ENCODE measurements at regions not wholly inside any gene's neighbourhood (a gene's known extent, or its start where the extent isn't known, plus 50 kb on each side); places are given as distances from the start of the nearest gene placed in this dataset.
A peak's percentile ranks its signal among the peaks of the same experiment; 100 is the strongest.

DNA sequence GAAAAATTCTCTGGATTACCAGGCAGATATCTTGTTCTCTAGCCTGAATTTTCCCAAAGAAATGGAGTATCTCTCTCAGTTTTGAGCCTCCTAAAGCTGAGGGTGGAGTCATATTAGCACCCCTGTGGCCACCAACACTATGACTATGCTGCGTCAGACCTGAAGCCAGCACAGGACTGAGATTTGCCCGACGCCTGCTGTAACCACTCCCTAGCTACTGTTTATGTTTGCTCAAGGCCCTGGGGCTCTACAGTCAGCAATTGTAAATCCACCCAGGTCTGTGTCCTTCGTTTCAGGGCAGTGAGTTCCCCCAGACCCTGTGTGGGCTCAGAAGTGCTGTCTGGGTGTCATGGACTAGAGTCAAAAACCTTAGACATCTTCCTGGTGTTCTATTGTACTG is 61.4 kb downstream of the ZXDA start:
- DNase-seq: no peak

DNA sequence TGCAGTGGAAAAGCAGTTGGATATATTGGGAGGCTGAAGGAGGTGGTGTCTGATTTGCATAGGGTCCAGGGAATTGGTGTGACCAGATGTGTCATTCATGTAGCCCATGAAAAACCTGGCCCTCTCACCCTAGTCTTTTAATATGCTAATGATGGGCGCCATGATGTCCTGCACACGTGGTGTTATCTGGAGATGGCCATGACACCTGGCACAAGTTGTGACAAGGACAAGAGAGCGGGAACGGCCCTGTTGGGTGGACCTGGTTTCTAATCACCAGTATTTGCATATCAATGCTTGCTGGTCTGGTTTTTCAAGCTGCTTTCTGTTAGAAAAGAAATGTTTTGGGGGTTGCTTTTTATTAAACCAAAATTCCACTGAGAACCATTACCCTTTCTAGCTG is 87.4 kb downstream of the ZXDA start:
- no peak for DNase-seq

DNA sequence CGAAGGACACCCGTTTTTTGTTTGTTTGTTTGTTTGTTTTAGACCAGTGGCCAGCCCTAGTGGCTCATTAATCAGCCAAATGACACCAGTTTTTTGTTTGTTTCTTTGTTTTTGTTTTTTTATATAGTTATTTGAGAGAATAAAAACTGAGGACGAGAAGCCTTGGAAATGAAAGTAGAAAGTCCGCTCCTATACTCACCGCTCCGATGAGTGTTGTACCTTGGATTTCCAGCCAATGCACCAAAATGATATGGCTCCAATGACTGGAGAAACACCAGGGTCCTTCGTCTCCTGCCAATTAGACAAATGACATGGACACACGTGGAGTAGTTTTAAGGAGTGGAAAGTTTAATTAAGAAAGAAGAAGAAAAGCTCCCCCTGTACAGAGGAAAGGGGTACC is 87.9 kb downstream of the ZXDA start:
- DNase-seq: no peak

DNA sequence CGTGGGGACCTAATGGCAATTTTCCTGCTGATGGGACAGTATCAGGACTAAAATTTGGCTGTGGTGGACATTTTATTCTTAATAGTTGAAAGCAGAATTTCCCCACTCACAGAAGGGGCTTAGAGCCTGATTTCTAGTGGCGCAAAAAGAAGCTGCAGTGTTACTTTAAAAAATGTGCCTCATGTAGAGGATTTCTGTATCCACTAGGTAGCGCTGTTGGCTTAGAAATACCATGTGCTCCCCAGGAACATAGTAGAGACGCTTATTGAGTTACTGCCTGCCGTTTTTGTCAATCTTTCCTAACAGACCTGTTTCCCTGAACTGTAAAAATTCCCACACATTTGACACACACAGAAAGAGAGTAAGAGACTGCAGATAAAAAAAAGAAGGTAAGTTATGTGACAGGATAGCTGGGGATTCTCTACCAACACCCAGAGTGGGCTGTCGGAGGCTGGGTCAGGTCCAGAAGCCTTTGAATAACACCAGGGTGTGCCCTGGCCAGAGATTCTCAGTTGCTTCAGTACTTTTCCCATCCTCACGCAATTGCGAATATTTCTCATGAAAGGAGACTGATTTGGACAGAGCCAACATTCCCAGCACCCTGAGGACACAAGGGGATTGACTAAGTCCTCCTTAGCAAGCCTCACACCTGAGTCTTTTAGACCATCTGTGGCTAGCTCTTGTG is 88.4 kb downstream of the ZXDA start:
- peak; percentile 32 for DNase-seq

DNA sequence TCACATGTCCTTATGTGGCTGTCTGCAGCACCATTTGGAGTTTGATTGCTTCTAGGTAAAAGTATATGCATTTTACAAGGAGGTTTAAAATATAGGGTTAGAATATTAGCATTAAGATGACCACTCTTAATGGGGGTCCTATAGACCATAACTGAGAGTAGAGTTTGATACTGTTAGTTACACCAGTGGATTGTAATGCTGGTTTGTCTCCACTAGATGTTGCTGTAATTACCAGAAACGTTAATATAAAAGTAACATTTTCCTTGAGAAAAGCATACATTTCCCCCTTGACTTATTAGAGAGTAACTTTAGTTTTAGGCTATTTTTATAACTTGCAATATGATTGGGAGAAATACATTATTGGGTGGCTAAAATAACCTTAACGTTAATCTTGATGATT is 93.0 kb downstream of the ZXDA start:
- no peak for DNase-seq

DNA sequence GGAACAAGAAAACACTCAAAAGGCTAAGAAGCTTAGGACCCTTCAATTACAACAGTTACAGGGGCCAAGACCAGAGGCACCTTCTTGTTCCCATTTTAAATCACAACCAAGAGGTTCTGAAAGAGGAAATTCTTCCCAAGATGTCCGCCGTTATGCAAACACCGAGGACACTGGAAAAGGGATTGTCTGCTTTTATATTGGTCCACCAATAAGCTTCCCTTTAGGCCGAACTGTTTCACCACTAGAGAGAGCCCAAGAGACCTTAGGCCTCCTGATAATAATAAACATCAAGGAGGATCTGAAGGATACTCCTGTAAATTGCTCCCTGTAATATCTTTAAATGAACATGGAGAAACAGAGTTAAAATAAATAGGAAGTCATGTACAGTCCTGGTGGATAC is 92.6 kb upstream of the NLRP2B start:
- no peak for DNase-seq

DNA sequence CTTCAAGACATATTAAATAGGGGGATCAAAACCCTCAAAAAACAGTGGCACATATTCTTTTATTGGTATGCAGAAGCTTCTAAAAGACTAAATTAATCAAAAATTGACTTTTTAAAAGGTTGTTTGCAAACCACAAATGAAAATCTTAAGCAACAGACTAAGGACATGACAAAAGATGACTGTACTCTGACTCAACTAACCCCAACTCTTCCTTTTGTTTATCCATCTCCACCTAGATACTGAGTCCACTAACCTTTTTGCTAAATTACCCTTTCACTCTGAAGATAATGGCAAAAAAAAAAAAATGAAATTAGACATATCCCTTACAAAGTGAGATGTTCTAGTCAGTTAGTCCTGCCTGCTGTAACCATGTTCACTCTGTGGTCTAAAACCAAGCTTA is 91.6 kb upstream of the NLRP2B start:
- no peak for DNase-seq

DNA sequence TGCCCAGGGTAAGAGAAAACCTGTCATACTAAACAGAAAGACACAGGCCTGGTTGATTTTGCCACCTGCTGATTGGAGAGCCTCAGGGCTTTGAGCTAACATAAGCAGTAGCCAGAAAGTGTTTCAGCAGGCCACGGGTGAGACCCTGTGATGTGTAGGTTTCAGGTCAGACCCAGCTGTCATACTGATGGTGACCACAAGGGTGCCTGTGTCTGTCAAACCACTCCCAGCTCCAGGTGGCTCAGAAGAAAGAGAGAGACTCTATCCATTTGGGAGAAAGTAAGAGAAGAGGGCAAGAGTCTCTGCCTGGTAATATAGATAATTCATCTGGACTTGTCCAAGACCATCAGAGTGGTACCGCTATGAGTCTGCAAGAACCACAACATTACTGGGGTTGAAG is 72.8 kb upstream of the NLRP2B start:
- DNase-seq: no peak

DNA sequence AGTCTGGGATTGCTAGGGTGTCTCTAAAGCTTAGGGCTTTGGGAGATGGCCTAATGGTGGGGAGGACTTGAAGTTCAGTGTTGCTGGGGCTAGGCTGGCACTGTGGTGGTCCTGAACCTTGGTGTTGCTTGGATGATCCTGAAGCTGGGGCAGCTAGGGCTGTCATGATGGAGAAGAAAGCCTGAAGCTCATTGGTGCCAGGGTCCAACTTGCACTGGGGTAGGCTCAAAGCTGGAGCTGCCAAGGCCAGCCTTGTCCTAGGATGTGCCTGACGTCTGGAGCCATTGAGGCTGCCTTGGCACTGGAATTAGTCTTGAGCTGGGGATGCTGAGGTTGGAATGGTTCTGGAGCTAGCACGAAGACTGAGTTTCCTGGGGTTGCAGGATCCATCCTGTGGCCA is 61.0 kb upstream of the NLRP2B start:
- DNase-seq: no peak

DNA sequence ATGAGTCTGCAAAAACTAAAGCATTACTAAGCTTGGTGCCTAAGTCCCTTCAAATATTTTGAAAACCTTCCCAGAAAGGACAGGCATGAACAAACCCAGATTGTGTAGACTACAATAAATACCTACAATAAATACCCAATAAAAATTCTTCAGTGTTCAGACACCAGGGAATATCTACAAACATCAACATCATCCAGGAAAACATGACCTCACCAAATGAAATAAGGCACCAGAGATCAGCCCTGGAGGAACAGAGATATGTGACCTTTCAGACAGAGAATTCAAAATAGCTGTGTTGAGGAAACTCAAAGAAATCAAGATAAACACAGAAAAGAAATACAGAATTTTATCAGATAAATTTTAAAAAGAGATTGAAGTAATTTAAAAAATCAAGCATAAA is 57.8 kb upstream of the NLRP2B start:
- DNase-seq: no peak
